LNCaP clone FGC (cell line): ENCODE measurements at regions not wholly inside any gene's neighbourhood (a gene's known extent, or its start where the extent isn't known, plus 50 kb on each side); places are given as distances from the start of the nearest gene placed in this dataset.
"Not testable (repeated sequence)": the region's sequence is repeated elsewhere in the genome, so short reads cannot be mapped to it uniquely, and the experiment has no call there.

ENCODE experiments used
- DNase-seq: peaks from one replicate; pipeline ENCODE4 v3.0.0-alpha.2; 2011; ENCODE audit warnings: low read depth
- H3K4me3 ChIP-seq: 2 replicates; pipeline ENCODE4 v1.5.1; 2011; ENCODE audit warnings: mild to moderate bottlenecking, low read depth, low read length, control low read depth
- CTCF ChIP-seq: IDR thresholded peaks from 2 replicates; pipeline ENCODE4 v1.5.1; 2012; ENCODE audit warnings: mild to moderate bottlenecking; ENCODE audit not compliant: control insufficient read depth, insufficient read depth; ENCODE audit errors: extremely low read depth

DNA sequence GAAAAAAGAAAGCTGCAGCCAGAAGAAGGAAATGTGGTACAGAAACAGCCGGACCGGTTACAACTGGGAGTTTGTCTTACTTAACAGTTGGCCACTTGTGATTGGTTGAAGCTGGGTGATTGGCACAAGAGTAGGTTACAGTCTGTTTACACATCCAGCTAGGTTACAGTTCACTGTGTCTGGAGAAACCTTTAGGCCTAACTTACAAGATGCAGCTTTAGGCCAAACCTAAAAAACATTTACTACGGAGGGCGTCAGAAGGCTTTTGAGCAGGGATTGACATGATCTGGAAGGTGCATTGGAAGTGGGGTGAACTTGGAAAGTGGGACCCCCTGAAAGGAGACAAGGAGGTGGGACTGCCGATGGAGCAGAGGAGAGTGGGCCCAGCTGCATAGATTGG, 122.3 kb downstream of the BANF2 start:
- TF ChIP-seq CTCF, result no peak
- peak; percentile 95 for DNase-seq
- H3K4me3 ChIP-seq, result no peak overlapping the region

- not testable (repeated sequence) for DNase-seq, H3K4me3 ChIP-seq
These were observed 121.8 kb downstream of the BANF2 start for GRCh38 chr20:17821606-17822005.

GRCh38 chr20:17819395-17820093, 119.8 kb downstream of the BANF2 start:
- TF ChIP-seq CTCF, result no peak
- no peak for DNase-seq

GRCh38 chr20:17818187-17818586, 118.4 kb downstream of the BANF2 start:
- no peak for TF ChIP-seq CTCF
- no peak for DNase-seq
- no peak overlapping the region for H3K4me3 ChIP-seq

More at GRCh38 chr20:17819395-17820093, 119.8 kb downstream of the BANF2 start:
- no peak overlapping the region for H3K4me3 ChIP-seq

DNA sequence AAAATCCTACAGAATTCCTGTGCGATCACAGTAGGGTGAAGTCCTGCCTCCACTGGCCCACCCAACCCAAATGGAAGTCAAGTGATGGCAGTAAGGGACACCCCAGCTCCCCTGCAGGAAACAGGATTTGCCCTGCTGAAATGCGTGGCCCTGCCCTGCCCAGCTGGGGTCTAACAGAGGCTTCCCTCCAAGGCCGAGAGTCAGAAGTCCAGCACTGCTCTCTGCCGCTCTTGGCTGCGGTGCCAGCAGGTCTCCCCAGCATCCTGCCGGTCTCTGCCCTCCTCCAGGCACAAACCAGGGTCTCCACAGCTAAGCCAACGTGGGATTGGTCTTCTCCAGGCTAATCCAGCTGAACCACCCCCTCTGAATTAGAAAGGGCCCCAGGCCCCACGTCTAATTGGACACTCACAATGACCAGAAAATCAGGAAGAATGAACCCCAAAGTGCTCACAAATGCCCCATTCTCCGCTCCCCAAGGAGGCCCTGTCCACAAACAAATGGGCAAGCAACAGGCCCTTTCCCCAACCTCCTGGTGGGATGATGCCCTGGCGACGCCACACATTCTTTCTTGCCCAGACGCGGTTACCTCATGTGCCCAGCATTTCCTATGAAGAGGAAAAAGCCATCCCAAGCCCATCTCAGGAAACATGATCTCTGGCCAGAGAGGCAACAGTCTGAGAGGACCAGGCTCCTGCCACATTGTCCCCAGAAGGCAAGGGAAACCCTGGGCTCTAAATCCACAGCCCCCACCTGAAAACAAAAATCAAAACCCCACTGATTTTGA, 117.2 kb downstream of the BANF2 start:
- no peak for DNase-seq

GRCh38 chr20:17811628-17811965, 111.8 kb downstream of the BANF2 start:
- DNase-seq, result no peak
- no peak overlapping the region for H3K4me3 ChIP-seq
- TF ChIP-seq CTCF, result no peak

More for the DNA sequence above, 117.2 kb downstream of the BANF2 start:
- H3K4me3 ChIP-seq, result no peak overlapping the region
- TF ChIP-seq CTCF, result no peak

DNA sequence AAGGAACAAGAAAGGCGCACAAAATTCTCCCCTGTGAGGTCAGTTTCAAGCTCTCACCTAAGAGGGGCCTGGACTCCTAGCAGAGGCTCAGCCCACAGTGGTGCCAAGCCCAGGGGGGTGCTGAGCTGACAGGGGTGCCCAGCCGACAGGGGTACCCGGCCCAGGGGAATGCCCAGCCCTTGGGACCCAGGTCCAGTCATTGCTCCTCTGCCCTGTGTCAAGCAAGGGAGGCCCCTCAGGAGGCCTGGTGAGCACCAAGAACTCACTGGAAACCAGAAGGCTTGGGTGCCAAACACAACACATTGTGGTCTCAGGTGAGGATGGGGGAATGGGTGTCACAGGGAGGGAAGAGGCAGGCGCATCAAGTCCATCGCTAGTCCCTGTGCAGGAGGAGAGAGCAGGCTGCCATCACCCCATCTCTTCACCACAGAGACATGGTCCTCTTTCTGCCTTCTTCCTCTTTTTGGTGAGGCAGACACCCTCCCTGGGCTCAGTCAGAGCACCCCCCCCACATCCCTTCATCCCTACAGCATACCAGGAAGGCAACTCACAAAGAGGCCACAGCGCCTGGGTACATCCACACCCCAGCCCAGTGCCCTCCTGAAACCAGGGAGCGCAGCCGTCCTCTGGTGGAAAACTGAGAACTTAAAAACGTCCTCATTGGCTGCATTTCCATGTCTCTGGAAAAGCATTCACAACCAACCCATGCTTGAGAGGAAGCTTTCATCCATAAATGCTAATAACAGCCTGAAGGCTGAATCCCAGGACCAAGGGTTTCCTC, 111.3 kb downstream of the BANF2 start:
- no peak overlapping the region for H3K4me3 ChIP-seq
- no peak for TF ChIP-seq CTCF
- DNase-seq, result no peak
